Stimulated activated CD4-positive, alpha-beta T cell treated with anti-CD3 and anti-CD28 coated beads, Interleukin-1b, Interleukin-23, amount 100 ng/mL, for 24 hours (primary cell): ENCODE measurements at regions not wholly inside any gene's neighbourhood (a gene's known extent, or its start where the extent isn't known, plus 50 kb on each side); places are given as distances from the start of the nearest gene placed in this dataset.
"Not testable (repeated sequence)": the region's sequence is repeated elsewhere in the genome, so short reads cannot be mapped to it uniquely, and the experiment has no call there.

Source experiments
- DNase-seq, 4 experiments: peaks; one replicate each; pipeline ENCODE4 v3.0.0-alpha.2; 2020; ENCODE audit warnings: low read depth in 4 of 4, low spot score in 1 of 4

DNA sequence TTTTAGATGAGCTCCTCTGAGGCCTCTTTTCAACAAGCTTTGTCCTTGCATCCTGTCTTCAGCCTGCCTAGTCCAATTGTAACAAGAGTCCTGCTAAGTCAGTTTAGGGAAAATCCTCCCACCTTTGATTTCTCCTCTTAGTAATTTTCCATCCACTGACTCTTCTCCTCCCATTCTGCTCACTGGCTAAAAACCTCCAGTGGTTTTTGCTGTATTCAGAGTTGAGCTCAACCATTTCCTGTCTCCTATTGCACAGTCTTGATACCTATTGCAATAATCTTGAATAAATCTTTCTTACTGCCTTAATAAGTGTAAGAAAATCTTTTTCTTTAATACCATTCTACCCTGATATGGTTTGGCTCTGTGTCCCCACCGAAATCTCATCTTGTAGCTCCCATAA, 117.8 kb upstream of the ENPP6 start:
- DNase-seq: no peak

DNA sequence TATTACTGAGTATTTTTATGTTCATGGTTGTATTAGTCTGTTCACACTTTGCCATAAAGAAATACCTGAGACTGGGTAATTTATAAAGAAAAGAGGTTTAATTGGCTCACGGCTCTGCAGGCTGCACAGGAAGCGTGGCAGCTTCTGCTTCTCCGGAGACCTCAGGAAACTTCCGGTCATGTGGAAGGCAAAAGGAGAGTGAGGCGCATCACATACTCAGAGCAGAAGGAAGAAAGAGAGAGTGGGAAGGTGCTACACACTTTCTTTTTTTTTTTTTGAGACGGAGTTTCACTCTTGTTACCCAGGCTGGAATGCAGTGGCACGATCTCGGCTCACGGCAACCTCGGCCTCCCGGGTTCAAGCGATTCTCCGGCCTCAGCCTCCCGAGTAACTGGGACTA, 115.8 kb upstream of the ENPP6 start:
- not testable (repeated sequence) for DNase-seq

DNA sequence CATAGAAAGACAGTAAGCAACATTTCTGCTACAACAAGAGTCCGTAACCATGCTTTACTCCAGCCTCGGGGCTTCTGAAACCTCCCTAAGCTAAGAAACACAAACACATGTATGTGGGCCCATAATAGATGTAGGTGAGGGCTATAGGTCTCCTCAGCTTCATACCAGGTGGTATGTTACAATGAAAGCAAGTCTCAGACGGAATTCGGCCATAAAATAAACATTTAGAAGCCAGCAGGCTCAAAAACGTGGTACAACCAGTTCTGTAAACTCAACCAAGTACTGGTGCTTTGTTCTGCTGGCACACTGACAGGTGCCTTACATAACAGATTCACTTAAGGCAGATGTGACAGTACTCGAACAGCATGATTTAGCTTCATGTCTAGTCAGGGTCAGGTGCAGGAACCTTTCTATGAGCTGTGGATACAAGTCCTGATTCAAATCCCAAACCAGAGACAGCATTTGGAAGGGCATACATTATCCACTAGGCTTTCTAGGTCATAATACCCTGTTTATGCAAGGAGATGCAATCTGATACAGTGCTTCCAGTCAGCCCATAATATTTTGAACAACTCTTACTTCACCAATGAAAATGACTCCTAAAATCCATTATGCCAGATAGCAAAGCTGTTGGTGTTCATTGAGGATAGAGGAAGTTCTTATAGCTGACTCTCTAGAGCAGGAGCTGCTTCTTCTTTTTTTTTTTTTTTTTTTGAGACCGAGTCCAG, 113.8 kb upstream of the ENPP6 start:
- DNase-seq: no peak

GRCh38 chr4:184330517-184331094, 112.9 kb upstream of the ENPP6 start:
- not testable (repeated sequence) for DNase-seq

- DNase-seq: no peak
These were observed 112.2 kb upstream of the ENPP6 start for GRCh38 chr4:184329659-184330400.

GRCh38 chr4:184329235-184329634, 111.6 kb upstream of the ENPP6 start:
- no peak for DNase-seq

DNA sequence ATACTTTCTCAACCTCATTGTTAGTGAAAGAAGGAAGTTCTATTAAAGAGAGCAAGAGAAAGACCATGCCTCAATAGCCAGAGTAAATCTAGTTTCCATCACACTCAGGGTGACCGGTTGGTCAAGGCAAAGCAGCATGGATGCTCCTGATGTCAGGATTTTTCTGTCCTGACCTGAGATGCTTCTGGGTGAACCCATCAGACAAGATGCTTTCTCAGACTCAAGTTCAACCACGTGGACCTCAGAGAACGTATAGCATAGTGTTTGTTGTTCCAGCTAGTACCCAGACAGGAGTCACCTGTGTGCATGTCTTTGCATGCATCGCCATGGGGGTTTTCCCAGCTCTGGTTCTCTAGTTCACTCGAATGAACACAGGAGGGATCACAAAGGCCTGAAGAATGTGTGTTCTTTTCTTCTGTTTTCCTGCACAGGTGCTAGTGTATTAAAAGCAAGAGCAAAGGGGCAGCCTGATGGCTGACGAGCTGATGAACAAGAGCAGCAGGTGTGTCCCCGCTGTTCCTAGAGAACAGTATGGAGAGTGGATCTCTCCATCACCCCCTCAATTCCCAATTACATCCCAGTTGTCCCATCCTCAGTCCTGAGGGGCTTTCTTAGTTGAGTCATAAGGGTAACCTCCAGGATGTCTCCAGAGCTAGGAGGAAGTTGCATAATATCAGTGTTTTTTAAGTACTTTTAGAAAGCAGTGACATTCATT, 110.5 kb upstream of the ENPP6 start:
- DNase-seq: peak in 2 of 4 experiments; percentile 9 to 22

DNA sequence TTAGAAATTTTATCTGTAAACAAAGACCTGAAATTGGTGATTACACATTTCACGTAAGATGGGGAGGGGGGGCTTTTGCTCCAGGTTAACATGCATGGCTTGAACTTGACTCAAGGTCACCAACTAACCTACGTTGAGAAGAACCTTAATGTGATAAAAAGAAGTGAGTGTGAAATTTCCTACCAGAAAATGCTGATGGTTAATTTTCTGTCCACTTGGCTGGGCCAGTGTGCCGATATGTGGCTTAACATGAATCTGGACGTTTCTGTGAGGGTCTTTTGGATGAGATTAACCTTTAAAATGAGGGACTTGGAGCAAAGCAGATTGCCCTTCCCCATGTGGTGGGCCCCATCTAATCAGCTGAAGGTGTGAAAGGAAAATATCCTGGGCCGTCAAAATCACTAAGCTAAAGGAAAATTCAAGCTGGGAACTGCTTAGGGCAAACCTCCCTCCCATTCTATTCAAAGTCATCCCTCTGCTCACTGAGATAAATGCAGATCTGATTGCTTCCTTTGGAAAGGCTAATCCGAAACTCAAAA, 107.3 kb upstream of the ENPP6 start:
- DNase-seq: no peak

DNA sequence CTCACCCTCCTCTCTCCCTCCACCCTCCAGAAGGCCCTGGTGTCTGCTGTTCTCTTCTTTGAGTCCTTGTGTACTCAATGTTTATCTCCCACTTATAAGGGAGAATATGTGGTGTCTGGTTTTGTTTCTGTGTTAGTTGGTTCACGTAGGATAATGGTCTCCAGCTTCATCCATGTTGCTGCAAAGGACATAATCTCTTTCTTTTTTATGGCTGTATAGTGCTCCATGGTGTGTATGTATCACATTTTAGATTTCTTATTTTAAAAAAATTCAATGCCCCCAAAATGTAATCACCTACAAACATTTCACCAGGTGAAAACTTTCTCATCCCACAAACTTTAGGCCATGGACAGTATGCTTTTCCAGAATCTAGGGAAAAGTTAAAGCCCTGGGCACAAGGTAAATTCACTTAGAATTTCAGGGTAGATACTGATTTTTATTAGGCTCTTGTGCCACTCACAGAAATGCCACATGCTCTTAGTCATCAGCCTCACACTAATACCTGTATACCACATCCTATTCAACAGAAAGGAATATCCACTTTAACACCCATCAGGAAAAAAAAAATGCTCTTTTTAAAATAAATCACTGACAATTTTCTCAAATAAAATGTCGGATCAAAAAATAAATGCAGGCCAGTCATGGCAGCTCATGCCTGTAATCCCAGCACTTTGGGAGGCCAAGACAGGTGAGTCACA, 104.8 kb upstream of the ENPP6 start:
- DNase-seq: no peak

DNA sequence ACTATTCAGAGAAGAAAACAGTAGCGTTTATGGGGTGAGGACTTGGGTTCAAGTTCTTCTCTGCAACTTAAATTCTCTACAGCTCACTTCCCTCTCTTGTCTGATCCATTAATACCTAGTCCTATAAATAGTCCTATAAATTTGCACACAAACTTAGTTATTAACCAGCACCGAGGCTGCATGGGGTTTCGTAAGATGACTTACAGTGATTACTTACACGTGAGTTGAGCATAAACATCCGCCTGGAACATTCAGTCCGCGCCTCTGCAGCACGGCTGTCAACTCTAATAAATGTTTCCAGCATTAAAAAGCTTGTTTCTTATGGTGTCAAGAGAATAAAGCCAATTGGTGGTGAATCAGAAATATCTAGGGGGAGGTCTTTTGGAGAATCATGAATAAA, 103.0 kb upstream of the ENPP6 start:
- DNase-seq: no peak

DNA sequence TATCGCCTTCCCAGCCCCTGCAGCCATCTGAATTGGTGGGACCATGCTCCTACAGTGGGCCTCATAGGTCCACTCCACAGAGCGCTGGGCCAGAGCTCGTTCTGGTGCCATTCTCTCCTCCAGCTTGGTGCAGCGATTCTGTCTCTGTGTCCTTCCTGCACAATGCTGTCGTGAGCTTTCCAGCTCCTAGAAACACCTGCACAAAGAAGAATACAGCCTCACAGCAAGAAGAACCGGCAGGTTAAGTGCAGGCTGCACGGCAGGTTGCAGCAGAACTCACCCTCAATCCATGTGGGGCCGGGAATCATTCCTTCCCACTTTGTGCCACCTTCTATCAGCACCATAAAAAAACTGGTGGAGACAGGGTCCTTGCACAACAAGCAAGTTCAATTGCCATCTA, 101.2 kb upstream of the ENPP6 start:
- DNase-seq: no peak

DNA sequence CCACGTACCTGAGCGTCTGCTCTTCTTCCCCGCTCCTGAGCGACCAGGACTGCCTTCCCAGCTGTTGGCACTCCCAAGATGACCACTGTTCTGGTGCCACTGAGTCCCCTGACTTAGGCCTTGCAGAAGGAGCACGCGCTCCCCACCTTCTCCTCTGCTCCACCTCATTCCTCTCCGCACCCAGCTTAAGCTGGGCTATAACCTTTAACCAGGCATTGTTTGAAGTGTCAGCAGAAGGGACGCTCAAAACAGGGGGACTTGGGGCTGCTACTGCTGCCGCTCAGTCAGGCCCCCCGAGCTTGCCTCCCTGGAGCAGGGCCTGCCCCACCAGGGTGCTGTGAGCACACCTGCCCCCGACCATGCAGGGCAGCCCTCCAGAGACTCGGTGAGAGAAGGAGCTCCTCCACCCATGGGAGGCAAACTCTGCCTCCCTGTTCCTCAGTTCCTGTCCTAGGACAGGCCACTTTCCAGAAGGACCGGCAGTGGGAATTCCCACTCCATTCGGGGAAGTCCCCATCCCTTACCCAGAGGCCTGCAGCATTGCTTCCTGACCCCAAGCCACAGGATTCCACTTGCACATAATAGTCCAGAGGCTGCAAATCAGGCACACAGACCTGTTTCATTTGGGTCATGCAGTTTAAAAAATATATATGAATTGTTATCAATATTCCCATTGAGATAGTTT, 99.7 kb upstream of the ENPP6 start:
- no peak for DNase-seq

DNA sequence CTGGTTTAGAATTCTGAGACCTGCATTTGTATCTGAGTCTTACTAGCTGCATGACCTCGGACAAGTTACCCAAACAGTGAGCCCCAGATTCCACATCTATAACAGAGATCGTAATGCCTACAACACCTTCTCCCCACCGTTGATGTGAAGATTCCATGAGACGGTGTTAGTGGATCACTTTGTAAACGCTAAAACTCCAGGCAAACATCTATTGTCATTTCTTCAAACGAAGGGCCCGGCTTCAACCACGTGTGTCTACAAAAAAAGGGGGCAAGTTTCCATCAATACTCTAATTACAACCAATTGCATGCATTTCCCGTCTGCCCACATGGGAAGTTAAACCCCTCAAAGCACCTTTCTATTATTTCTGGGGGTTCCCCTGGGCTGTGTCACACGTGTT, 99.1 kb upstream of the ENPP6 start:
- DNase-seq: no peak

DNA sequence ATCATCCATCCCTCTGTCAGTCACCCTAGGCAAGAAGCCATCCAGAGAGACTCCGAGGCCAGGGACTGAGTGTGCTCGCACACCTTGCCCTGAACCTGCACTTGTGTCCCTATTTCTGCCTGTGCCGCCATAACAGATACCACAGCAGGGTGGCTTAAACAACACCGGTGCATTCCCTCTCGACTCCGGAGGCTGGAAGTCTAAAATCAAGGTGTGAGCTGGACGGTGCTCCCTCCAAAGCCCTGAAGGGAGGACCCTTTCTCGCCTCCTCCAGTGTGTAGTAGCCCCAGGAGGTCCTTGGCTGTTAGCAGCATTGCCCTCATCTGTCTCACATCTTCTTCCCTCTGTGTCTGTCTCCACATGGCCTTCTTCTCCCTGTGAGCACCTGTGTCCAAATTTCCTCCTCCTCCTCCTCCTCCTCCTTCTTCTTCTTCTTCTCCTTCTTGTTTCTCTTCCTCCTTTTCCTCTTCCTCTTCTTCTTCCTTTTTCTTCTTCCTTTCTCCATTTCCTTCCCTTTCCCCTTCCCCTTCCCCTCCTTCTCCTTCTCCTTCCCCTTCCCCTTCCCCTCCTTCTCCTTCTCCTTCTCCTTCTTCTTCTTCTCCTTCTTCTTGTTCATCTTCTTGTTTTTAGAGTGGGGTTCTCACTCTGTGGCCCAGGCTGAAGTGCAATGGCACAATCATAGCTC, 98.1 kb upstream of the ENPP6 start:
- DNase-seq: no peak

DNA sequence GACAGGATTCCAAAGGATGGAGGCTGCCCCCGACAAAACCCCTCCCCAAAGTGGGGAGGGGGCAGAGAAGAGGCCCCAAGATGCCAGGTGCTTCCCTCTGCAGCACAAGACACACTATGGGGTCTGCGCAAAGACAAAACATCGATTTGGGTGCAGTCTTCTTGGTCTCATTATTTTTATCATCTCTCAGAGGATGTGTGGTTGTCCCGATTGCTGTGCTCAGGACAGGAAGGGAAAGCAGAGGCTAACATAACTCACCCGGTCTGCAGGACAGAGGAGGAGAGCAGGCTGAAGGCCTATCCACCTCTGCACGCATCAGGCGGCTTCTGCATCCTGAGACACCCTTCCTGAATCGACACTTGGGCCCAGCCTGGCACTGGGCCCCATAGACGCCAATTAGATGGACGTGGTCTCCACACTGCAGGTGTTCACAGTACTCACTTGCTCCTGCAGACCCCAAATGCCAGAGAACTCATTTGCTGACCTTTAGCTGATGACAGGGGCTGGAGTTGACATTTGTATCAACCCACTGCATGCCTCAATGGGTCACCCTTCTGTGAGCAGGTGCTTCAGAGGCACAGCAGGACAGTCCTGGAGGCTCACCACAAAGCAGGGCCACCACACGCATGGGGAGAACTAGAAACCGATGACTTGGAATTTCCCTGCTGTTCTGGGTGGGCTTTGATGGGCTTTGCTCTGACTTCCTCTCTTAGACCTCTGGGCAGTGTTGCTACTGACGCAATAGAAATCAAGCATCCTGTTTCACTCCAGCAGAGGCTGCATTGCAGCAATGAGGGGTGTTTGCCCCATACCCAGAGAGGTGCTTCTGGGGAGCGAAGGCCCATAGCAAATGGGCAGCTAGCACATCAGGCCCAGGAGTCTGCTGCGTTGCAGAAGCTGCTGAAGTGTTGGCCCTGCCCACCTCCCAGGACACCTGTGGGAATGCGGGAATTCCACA, 96.3 kb upstream of the ENPP6 start:
- DNase-seq: no peak

- no peak for DNase-seq
These were observed 95.4 kb upstream of the ENPP6 start for GRCh38 chr4:184313058-184313581.

DNA sequence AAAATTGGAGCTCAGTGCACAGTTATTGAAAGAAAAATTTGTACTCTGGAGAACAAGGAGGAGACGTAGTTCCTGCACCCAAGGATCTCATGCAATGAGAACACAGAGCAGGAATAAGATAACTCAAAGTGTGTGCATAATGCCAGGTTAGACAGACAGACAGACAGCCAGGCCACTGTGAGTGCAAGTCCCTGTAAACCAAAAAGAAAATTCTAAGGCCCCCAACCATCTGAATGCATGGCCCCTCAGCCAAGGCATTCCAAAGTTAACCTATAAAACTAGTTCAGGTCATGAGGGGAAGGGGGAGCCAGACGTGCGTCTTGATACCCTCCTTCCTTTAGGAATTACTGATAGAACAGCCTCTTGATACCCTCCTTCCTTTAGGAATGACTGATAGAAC, 94.5 kb upstream of the ENPP6 start:
- no peak for DNase-seq
